G401.6 (cell line): ENCODE measurements at regions not wholly inside any gene's neighbourhood (a gene's known extent, or its start where the extent isn't known, plus 50 kb on each side); places are given as distances from the start of the nearest gene placed in this dataset.
"Not testable (repeated sequence)": the region's sequence is repeated elsewhere in the genome, so short reads cannot be mapped to it uniquely, and the experiment has no call there.

Source experiments
- FAIRE-seq: peaks from 2 replicates; lab custom pipeline; 2012; peaks lifted over from hg19 to GRCh38; lab: Jason Lieb, UNC

DNA sequence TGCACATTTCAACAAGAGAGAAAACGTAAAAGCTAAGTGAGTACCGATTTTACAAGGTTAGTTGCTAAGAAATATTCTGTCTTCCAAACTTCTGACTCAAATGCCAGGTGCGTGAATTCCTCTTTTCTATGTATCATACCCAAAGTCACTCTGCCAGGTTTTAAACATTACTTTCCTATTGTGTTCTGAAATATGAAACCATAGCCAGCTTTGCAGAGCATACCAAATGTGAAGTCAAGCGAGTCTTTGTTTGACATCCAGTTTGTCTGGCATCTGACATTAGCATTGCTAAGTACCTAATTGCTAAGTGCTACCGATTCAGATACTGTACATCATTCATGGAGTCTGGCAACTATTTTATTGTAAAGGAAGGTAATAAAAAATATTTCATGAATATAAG lies 321.9 kb upstream of the GALNT5 start:
- FAIRE-seq, result no peak

- no peak for FAIRE-seq
These were observed 320.1 kb upstream of the GALNT5 start for GRCh38 chr2:156937430-156937829.

GRCh38 chr2:156944871-156945270 lies 312.6 kb upstream of the GALNT5 start:
- FAIRE-seq, result no peak

GRCh38 chr2:156947261-156947660 lies 310.2 kb upstream of the GALNT5 start:
- FAIRE-seq, result no peak

GRCh38 chr2:156955701-156956100 lies 301.8 kb upstream of the GALNT5 start:
- FAIRE-seq, result no peak

DNA sequence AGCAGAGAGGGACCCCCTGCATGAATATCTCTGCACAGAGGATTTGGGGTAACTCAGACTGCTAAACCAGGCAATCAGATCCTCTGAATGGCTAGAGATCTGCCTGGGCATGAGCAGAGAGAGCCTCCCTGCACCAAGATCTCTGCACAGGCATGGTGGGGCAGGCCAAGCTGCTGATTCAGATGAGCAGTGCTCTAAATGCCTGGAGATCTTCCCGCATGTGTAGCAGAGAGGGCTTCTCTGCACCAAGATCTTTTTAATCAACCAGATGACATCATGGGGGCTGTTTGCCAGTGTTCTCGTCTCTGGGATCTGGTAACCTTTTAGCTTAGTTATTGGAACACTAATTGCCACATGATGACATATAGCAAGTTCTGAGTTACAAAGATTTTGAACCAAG lies 301.3 kb upstream of the GALNT5 start:
- FAIRE-seq, result no peak

- FAIRE-seq, result no peak
These were observed 299.1 kb upstream of the GALNT5 start for GRCh38 chr2:156958374-156958773.

DNA sequence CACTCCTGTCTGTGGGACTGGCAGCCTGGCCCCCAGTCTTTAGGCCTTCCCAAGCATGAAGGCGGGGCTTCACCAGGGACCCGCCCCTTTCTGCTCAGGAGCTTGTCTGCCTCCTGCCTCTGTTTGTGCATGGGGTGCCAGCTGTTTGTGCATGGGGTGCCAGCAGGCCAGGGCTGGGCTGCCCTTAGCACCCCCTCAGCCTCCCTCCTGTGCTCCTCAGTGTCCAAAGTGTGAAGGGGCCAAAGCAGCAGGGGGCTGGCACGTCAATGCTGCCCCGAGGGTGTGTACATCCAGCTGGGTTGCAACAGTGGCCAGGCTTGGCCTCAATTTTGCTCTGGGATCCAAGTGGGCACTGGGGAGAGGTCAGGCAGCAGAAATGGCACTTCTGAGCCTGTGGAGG lies 298.0 kb upstream of the GALNT5 start:
- FAIRE-seq, result no peak

- no peak for FAIRE-seq
These were observed 274.9 kb upstream of the GALNT5 start for GRCh38 chr2:156982615-156983014.

- no peak for FAIRE-seq
These were observed 271.0 kb upstream of the GALNT5 start for GRCh38 chr2:156986339-156986988.

DNA sequence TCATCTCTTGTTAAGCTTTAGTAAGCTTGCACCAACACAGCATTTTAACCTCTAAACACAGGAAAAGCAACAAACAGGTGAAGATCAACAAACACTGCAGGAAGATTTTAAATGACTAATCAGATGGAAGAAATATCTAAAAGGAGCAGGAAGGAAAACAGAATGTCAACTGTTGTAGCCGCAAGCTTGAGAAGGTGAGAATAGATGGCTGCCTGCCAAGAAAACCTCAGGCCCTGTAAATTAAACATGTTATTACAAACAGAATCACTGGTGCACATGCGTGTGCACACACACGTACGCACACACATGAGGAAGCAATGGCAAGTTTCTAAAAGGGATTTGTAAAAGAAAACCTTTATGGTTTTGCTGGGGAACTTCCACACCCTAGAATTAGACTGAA lies 257.8 kb upstream of the GALNT5 start:
- FAIRE-seq, result no peak

DNA sequence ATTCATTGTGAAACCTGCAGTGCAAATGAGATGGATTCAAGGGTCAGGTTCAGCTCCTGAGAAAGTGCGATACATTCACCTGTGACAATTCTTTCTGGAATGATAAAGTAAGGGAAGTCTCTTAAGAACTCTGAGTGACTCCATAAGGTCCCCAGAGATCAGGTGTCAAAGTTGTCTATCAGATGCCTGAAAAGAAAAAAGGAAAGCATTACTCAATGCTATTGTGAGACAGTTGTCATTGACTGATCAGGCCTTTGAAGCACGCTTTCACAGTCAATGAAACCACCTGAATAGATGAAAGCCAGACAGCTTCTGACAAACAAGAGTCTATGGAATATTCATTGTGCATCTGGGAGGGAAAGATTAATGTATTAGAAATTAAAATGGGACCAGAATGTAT lies 252.7 kb upstream of the GALNT5 start:
- FAIRE-seq, result no peak

- no peak for FAIRE-seq
These were observed 242.4 kb upstream of the GALNT5 start for GRCh38 chr2:157015015-157015575.

DNA sequence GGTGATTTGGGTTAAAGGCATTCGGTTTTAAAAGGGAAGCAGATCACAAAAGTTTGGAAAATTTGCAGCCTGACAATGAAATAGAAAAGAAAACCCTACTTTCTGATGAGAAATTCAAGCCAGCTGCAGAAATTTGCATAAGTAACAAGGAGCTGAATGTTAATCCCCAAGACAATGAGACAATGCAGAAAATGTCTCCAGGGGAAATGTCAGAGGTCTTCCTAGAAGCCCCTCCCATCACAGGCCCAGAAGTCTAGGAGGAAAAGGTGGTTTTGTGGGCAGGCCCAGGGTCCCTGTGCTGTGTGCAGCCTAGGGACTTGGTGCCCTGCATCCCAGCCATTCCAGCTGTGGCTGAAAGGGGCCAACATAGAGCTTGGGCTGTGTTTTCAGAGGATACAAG lies 234.2 kb upstream of the GALNT5 start:
- FAIRE-seq, result not testable (repeated sequence)

DNA sequence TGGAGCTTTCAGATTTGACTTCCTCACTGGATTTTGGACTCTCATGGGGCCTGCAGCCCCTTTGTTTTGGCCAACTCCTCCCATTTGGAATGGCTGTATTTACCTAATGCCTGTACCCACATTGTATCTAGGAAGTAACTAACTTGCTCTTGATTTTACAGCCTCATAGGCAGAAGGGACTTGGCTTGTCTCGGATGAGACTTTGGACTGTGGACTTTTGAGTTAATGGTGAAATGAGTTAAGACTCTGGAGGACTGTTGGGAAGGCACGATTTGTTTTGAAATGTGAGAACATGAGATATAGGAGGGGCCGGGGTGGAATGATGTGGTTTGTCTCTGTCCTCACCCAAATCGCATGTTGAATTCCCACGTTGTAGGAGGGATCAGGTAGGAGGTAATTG lies 233.4 kb upstream of the GALNT5 start:
- FAIRE-seq, result no peak

GRCh38 chr2:157032017-157032416 lies 225.5 kb upstream of the GALNT5 start:
- no peak for FAIRE-seq

- FAIRE-seq, result no peak
These were observed 220.8 kb upstream of the GALNT5 start for GRCh38 chr2:157036726-157037125.

GRCh38 chr2:157043786-157044185 lies 213.7 kb upstream of the GALNT5 start:
- no peak for FAIRE-seq

DNA sequence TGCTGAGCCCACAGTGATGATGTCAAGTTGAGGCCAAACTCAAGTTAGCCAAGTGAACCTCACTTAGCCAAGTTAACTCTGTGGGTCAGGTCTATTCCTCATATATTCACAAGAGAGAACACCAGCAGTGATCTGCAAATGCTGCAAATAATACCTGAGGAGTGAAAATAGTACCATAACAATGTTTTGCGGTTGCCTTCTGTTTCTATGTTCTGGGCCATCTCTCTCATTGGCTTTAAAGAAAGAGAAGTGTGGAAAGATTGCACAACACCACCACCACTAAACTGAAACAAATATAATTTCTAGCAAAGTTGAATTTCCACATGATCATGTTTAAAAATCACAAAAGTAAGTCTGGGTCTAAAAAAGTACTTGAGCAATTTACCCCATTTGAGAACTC lies 211.1 kb upstream of the GALNT5 start:
- FAIRE-seq, result no peak

- no peak for FAIRE-seq
These were observed 204.8 kb upstream of the GALNT5 start for GRCh38 chr2:157052685-157053224.

DNA sequence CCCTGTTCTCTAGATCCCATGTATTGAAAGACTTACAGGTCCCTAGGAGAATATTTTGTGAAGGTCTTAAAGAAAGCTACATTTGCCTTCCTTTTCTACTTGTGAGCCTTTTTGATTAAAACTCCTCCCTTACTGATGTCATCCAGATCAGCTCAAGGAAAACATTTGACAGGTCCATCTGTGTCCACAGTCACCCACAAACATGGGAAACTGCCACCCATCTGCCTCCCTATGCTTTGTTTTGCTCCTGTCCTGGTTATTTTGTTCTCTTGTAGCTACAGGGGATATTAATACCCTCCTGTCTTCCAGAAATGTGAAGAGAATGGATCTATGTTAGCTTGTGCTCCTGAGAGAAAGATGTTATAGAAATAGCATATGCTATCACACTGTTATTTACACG lies 203.6 kb upstream of the GALNT5 start:
- FAIRE-seq, result no peak

DNA sequence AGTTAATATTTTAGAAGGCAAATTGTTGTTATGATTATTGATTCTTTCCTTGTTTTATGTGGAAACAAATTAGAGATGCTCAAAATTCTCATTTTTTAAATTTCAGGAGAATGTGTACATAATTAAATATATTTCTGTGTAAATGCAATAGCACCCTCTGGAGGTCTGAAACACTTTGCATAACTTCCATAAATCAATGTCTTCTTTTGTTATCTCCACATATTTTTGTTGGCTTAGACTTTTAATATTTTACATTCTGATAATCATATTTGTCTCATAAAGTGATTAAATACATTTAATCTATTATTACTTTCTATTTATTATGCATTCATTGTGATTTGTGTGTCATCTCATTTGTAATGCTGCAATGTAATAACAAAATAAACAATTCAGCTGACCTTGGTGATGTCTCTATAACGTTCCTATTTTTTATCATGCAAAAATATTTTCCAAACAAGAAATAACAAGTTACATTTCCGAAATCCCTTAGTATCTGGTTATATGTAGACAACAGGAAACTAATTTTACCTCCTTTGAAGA lies 201.8 kb upstream of the GALNT5 start:
- FAIRE-seq, result peak; percentile 89

GRCh38 chr2:157056200-157056676 lies 201.3 kb upstream of the GALNT5 start:
- FAIRE-seq, result no peak

GRCh38 chr2:157058161-157058560 lies 199.3 kb upstream of the GALNT5 start:
- no peak for FAIRE-seq
